ENCODE measurements at regions not wholly inside any gene's neighbourhood (a gene's known extent, or its start where the extent isn't known, plus 50 kb on each side); places are given as distances from the start of the nearest gene placed in this dataset.

GRCh38 chr10:78938695-78939672 lies 129.8 kb upstream of the ZMIZ1 start:
- DNase-seq (ENCODE audit: low spot score), result no peak

- DNase-seq (ENCODE audit: low spot score), result no peak
Measured at GRCh38 chr10:78942091-78942501, 126.7 kb upstream of the ZMIZ1 start.

GRCh38 chr10:78944723-78945312 lies 123.9 kb upstream of the ZMIZ1 start:
- peak; percentile 94 for DNase-seq (ENCODE audit: low spot score)

GRCh38 chr10:78945838-78946237 lies 122.9 kb upstream of the ZMIZ1 start:
- no peak for DNase-seq (ENCODE audit: low spot score)

- no peak for DNase-seq (ENCODE audit: low spot score)
Measured at GRCh38 chr10:78947226-78947625, 121.5 kb upstream of the ZMIZ1 start.

- no peak for DNase-seq (ENCODE audit: low spot score)
Measured at GRCh38 chr10:78947733-78948132, 121.0 kb upstream of the ZMIZ1 start.

- no peak for DNase-seq (ENCODE audit: low spot score)
Measured at GRCh38 chr10:78948621-78949030, 120.1 kb upstream of the ZMIZ1 start.

GRCh38 chr10:78950656-78951587 lies 117.8 kb upstream of the ZMIZ1 start:
- DNase-seq (ENCODE audit: low spot score), result no peak

- no peak for DNase-seq (ENCODE audit: low spot score)
Measured at GRCh38 chr10:78952030-78952429, 116.7 kb upstream of the ZMIZ1 start.

- DNase-seq (ENCODE audit: low spot score), result peak; percentile 96
Measured at GRCh38 chr10:78952686-78953085, 116.1 kb upstream of the ZMIZ1 start.

GRCh38 chr10:78953113-78953798 lies 115.5 kb upstream of the ZMIZ1 start:
- peak; percentile 82 for DNase-seq (ENCODE audit: low spot score)

GRCh38 chr10:78953799-78954297 lies 114.9 kb upstream of the ZMIZ1 start:
- DNase-seq (ENCODE audit: low spot score), result no peak

- DNase-seq (ENCODE audit: low spot score), result no peak
Measured at GRCh38 chr10:78954689-78955088, 114.1 kb upstream of the ZMIZ1 start.

- DNase-seq (ENCODE audit: low spot score), result no peak
Measured at GRCh38 chr10:78955206-78955605, 113.6 kb upstream of the ZMIZ1 start.

GRCh38 chr10:78956391-78956790 lies 112.4 kb upstream of the ZMIZ1 start:
- DNase-seq (ENCODE audit: low spot score), result no peak

- DNase-seq (ENCODE audit: low spot score), result peak; percentile 27
Measured at GRCh38 chr10:78957471-78958039, 111.2 kb upstream of the ZMIZ1 start.

GRCh38 chr10:78959217-78959923 lies 109.4 kb upstream of the ZMIZ1 start:
- no peak for DNase-seq (ENCODE audit: low spot score)

GRCh38 chr10:78959924-78960285 lies 108.9 kb upstream of the ZMIZ1 start:
- no peak for DNase-seq (ENCODE audit: low spot score)

- DNase-seq (ENCODE audit: low spot score), result peak; percentile 88
Measured at GRCh38 chr10:78960316-78960800, 108.4 kb upstream of the ZMIZ1 start.

GRCh38 chr10:78961760-78962159 lies 107.0 kb upstream of the ZMIZ1 start:
- no peak for DNase-seq (ENCODE audit: low spot score)

All from AG08395 (cell line).